ENCODE measurements at regions not wholly inside any gene's neighbourhood (a gene's known extent, or its start where the extent isn't known, plus 50 kb on each side); places are given as distances from the start of the nearest gene placed in this dataset.

- H3K4me3 ChIP-seq = no peak overlapping the region
- TF ChIP-seq CTCF (IDR thresholded peaks at IDR 0.05) (no peak), POLR2A (IDR thresholded peaks at IDR 0.05) (no peak)
- no peaks in the 10 kb centered on the region for H3K36me3 ChIP-seq (ENCODE audit: low read depth, missing control alignments)
- DNase-seq = no peak
- no peaks in the 10 kb centered on the region for H3K27me3 ChIP-seq
- H3K27ac ChIP-seq = no peak overlapping the region
- H3K9me3 ChIP-seq = no peaks in the 10 kb centered on the region
- intact Hi-C loops (cut with DNase I; ENCODE audit: low total_unique reads) = no loop called here
- no peaks in the 10 kb centered on the region for H3K4me1 ChIP-seq
- WGBS, 2 donors = 89 to 93% methylated on average over 1 of the region's 1 CpG
These were observed 258.4 kb upstream of the FAM83B start for GRCh38 chr6:54588176-54588575.

- no peak for DNase-seq
- no peaks in the 10 kb centered on the region for H3K9me3 ChIP-seq
- TF ChIP-seq POLR2A (IDR thresholded peaks at IDR 0.05) = no peak
- TF ChIP-seq CTCF (IDR thresholded peaks at IDR 0.05) = no peak
- intact Hi-C loops (cut with DNase I; ENCODE audit: low total_unique reads) = no loop called here
- no peaks in the 10 kb centered on the region for H3K4me1 ChIP-seq
- no peaks in the 10 kb centered on the region for H3K27me3 ChIP-seq
- H3K4me3 ChIP-seq = no peak overlapping the region
- H3K36me3 ChIP-seq (ENCODE audit: low read depth, missing control alignments) = no peaks in the 10 kb centered on the region
- 89 to 92% methylated on average over 3 of the region's 3 CpGs for WGBS, 2 donors
- no peak overlapping the region for H3K27ac ChIP-seq
These were observed 250.7 kb upstream of the FAM83B start for GRCh38 chr6:54595844-54596243.

GRCh38 chr6:54598787-54599313, 247.7 kb upstream of the FAM83B start:
- no peak for DNase-seq
- Histone ChIP-seq H3K27ac (no peak overlapping the region), H3K4me3 (no peak overlapping the region), H3K27me3 (no peaks in the 10 kb centered on the region), H3K9me3 (no peaks in the 10 kb centered on the region), H3K36me3 (ENCODE audit: low read depth, missing control alignments) (no peaks in the 10 kb centered on the region), H3K4me1 (no peaks in the 10 kb centered on the region)
- intact Hi-C loops (cut with DNase I; ENCODE audit: low total_unique reads) = no loop called here
- WGBS, 2 donors = 79 to 82% methylated on average over 5 of the region's 5 CpGs
- no peak for TF ChIP-seq CTCF (IDR thresholded peaks at IDR 0.05)
- TF ChIP-seq POLR2A (IDR thresholded peaks at IDR 0.05) = no peak

GRCh38 chr6:54601600-54602300, 244.8 kb upstream of the FAM83B start:
- H3K4me1 ChIP-seq = no peaks in the 10 kb centered on the region
- no peak for DNase-seq
- intact Hi-C loops (cut with DNase I; ENCODE audit: low total_unique reads) = no loop called here
- H3K9me3 ChIP-seq = no peaks in the 10 kb centered on the region
- H3K4me3 ChIP-seq = no peak overlapping the region
- no peak for TF ChIP-seq CTCF (IDR thresholded peaks at IDR 0.05)
- no peak for TF ChIP-seq POLR2A (IDR thresholded peaks at IDR 0.05)
- no peaks in the 10 kb centered on the region for H3K27me3 ChIP-seq
- no peaks in the 10 kb centered on the region for H3K36me3 ChIP-seq (ENCODE audit: low read depth, missing control alignments)
- no peak overlapping the region for H3K27ac ChIP-seq
- 73 to 76% methylated on average over 3 of the region's 3 CpGs for WGBS, 2 donors

- Histone ChIP-seq H3K27me3 (no peaks in the 10 kb centered on the region), H3K9me3 (no peaks in the 10 kb centered on the region), H3K4me1 (no peaks in the 10 kb centered on the region), H3K27ac (no peak overlapping the region), H3K36me3 (ENCODE audit: low read depth, missing control alignments) (no peaks in the 10 kb centered on the region), H3K4me3 (no peak overlapping the region)
- TF ChIP-seq CTCF (IDR thresholded peaks at IDR 0.05) = no peak
- TF ChIP-seq POLR2A (IDR thresholded peaks at IDR 0.05) = no peak
- no peak for DNase-seq
- 92 to 97% methylated on average over 3 of the region's 3 CpGs for WGBS, 2 donors
- intact Hi-C loops (cut with DNase I; ENCODE audit: low total_unique reads) = no loop called here
These were observed 244.0 kb upstream of the FAM83B start for GRCh38 chr6:54602591-54602990.
